SK-N-SH treated with all-trans-retinoic acid at 6 μM for 48 hours (cell line): ENCODE measurements at regions not wholly inside any gene's neighbourhood (a gene's known extent, or its start where the extent isn't known, plus 50 kb on each side); places are given as distances from the start of the nearest gene placed in this dataset.

ENCODE experiments used
- CSDC2 ChIP-seq: fragments of 250-450 bp; sonication (Bioruptor Pico); IDR thresholded peaks from 2 replicates; pipeline ENCODE4 v1.5.0; 2020; ENCODE audit warnings: mild to moderate bottlenecking, moderate library complexity
- CSRNP3 ChIP-seq: fragments of 250-450 bp; sonication (Bioruptor Pico); IDR thresholded peaks from 2 replicates; pipeline ENCODE4 v1.5.1; 2021; ENCODE audit warnings: mild to moderate bottlenecking, moderate library complexity
- POU6F1 ChIP-seq: fragments of 250-450 bp; sonication (Bioruptor Pico); IDR thresholded peaks from 2 replicates; pipeline ENCODE4 v1.8.0; 2021; ENCODE audit warnings: low read depth, mild to moderate bottlenecking, moderate library complexity, borderline replicate concordance
- RARB ChIP-seq: fragments of 250-450 bp; sonication (Bioruptor Pico); IDR thresholded peaks from 2 replicates; pipeline ENCODE4 v1.8.0; 2021; ENCODE audit warnings: mild to moderate bottlenecking, moderate library complexity
- TOX ChIP-seq: fragments of 250-450 bp; sonication (Bioruptor Pico); IDR thresholded peaks from 2 replicates; pipeline ENCODE4 v1.8.0; 2021; ENCODE audit warnings: mild to moderate bottlenecking, moderate library complexity, borderline replicate concordance
- ZC3H10 ChIP-seq: fragments of 250-450 bp; sonication (Bioruptor Pico); IDR thresholded peaks from 2 replicates; pipeline ENCODE4 v1.5.1; 2021; ENCODE audit warnings: mild to moderate bottlenecking, moderate library complexity
- ZFP3 ChIP-seq: fragments of 250-450 bp; sonication (Bioruptor Pico); IDR thresholded peaks from 2 replicates; pipeline ENCODE4 v1.5.0; 2020; ENCODE audit warnings: mild to moderate bottlenecking, moderate library complexity
- ZFP30 ChIP-seq: fragments of 450-650 bp; formaldehyde crosslinking; IDR thresholded peaks from 2 replicates; pipeline ENCODE4 v1.5.0; 2022; ENCODE audit warnings: mild to moderate bottlenecking, moderate library complexity
- ZNF565 ChIP-seq: fragments of 450-650 bp; formaldehyde crosslinking; conservative IDR thresholded peaks from 2 replicates; pipeline ENCODE4 v1.5.0; 2020; ENCODE audit warnings: low read depth, mild to moderate bottlenecking, moderate library complexity

GRCh38 chr5:116788851-116789403 lies 214.3 kb upstream of the SEMA6A start:
- no peak for TF ChIP-seq ZFP30 (CRISPR knock-in tag)
- no peak for TF ChIP-seq CSDC2
- TF ChIP-seq CSRNP3 (CRISPR knock-in tag) = no peak
- TF ChIP-seq ZNF565 (CRISPR knock-in tag) = no peak
- TF ChIP-seq ZC3H10 (CRISPR knock-in tag) = no peak
- TF ChIP-seq TOX (CRISPR knock-in tag) = no peak
- no peak for TF ChIP-seq ZFP3 (CRISPR knock-in tag)
- no peak for TF ChIP-seq RARB (CRISPR knock-in tag)
- no peak for TF ChIP-seq POU6F1 (CRISPR knock-in tag)
